B cell (primary cell): ENCODE measurements at regions not wholly inside any gene's neighbourhood (a gene's known extent, or its start where the extent isn't known, plus 50 kb on each side); places are given as distances from the start of the nearest gene placed in this dataset.

Source experiments
- ATAC-seq: fragments of 200-7000 bp; cut with Tn5 transposase; one replicate; pipeline ENCODE4 v1.10.0; 2021; ENCODE audit warnings: low read depth, mild to moderate bottlenecking, moderate number of reproducible peaks, moderate library complexity
- CTCF ChIA-PET: fragments of 350-600 bp; sonication (Branson Sonifier 250); formaldehyde crosslinking; loops from one replicate; lab custom pipeline; 2021; ENCODE audit warnings: antibody characterized with exemption, inconsistent platforms; lab: Charles Lee
- POLR2A ChIA-PET: fragments of 350-600 bp; sonication (Branson Sonifier 250); formaldehyde crosslinking; loops from one replicate; lab custom pipeline; 2021; ENCODE audit warnings: antibody characterized with exemption; lab: Charles Lee
- DNase-seq: peaks from one replicate; pipeline ENCODE4 v3.0.0; 2013
- H2AFZ ChIP-seq: 2 replicates; pipeline ENCODE4 v1.6.1; 2012; ENCODE audit warnings: mild to moderate bottlenecking, low read depth, low read length; ENCODE audit not compliant: insufficient read depth, poor library complexity, severe bottlenecking
- H3K27ac ChIP-seq, 2 donors: 1 replicate in 1 of 2; 2 replicates in 1 of 2; pipeline ENCODE4 v1.5.1; 2012 to 2013; ENCODE audit warnings: low read length in 2 of 2, mild to moderate bottlenecking in 2 of 2, moderate library complexity in 1 of 2
- H3K27me3 ChIP-seq, 4 experiments: fragments of 200-600 bp in 1 of 4; sonication (generic) in 1 of 4; replicated peaks in 1 of 4; 1 replicate in 2 of 4; 2 replicates in 2 of 4; pipeline versions ENCODE4 v1.6.1 to v1.7.0; 2013 to 2016; ENCODE audit warnings: low read length in 3 of 4, mild to moderate bottlenecking in 2 of 4, mixed read lengths in 1 of 4, moderate library complexity in 1 of 4; ENCODE audit not compliant: insufficient read depth in 4 of 4, control insufficient read depth in 3 of 4; ENCODE audit errors: control extremely low read depth in 1 of 4
- H3K36me3 ChIP-seq, 2 experiments: replicated peaks in 1 of 2; 1 replicate in 1 of 2; 2 replicates in 1 of 2; pipeline versions ENCODE4 v1.6.1 to v1.7.1; 2013; ENCODE audit warnings: low read length in 1 of 2; ENCODE audit not compliant: insufficient read depth in 2 of 2, control insufficient read depth in 1 of 2; ENCODE audit errors: control extremely low read depth in 1 of 2, extremely low read depth in 1 of 2
- H3K4me1 ChIP-seq, 2 donors: fragments of 200-600 bp in 1 of 2; sonication (generic) in 1 of 2; 1 replicate in 1 of 2; 2 replicates in 1 of 2; pipeline versions ENCODE4 v1.5.1 to v1.6.1; 2013 to 2017; ENCODE audit warnings: low read length in 2 of 2; ENCODE audit not compliant: control insufficient read depth in 2 of 2, insufficient read depth in 2 of 2
- H3K4me2 ChIP-seq: replicated peaks from 2 replicates; pipeline ENCODE3; 2012; ENCODE audit warnings: mild to moderate bottlenecking, low read depth, low read length; ENCODE audit not compliant: poor library complexity, severe bottlenecking
- H3K4me3 ChIP-seq, 5 experiments: fragments of 200-600 bp in 1 of 5; sonication (generic) in 1 of 5; 1 replicate in 3 of 5; 2 replicates in 2 of 5; pipeline versions ENCODE4 v1.5.1 to v1.7.0; 2011 to 2016; ENCODE audit warnings: low read length in 4 of 5, mild to moderate bottlenecking in 4 of 5, low read depth in 2 of 5, control low read depth in 1 of 5, moderate library complexity in 1 of 5; ENCODE audit not compliant: insufficient read depth in 1 of 5; ENCODE audit errors: control extremely low read depth in 1 of 5, extremely low read depth in 1 of 5
- H3K79me2 ChIP-seq: fragments of 200-600 bp; sonication (generic); one replicate; pipeline ENCODE4 v1.6.0; 2016; ENCODE audit warnings: low read length; ENCODE audit not compliant: control insufficient read depth, insufficient read depth
- H3K9ac ChIP-seq: fragments of 200-600 bp; sonication (generic); 2 replicates; pipeline ENCODE4 v1.6.1; 2017; ENCODE audit warnings: mild to moderate bottlenecking, low read length, moderate library complexity
- H3K9me3 ChIP-seq, 3 donors: one replicate each; pipeline versions ENCODE4 v1.6.1 to v1.7.1; 2013; ENCODE audit warnings: low read length in 2 of 3; ENCODE audit not compliant: control insufficient read depth in 2 of 3, insufficient read depth in 1 of 3; ENCODE audit errors: control extremely low read depth in 1 of 3
- H4K20me1 ChIP-seq: 2 replicates; pipeline ENCODE4 v1.6.0; 2012; ENCODE audit warnings: mild to moderate bottlenecking, low read length; ENCODE audit not compliant: insufficient read depth, control insufficient read depth, poor library complexity, severe bottlenecking
- H3K27ac Mint-ChIP-seq: one replicate; pipeline ENCODE4 v1.8.0; 2021; ENCODE audit warnings: mixed read lengths
- H3K27me3 Mint-ChIP-seq: one replicate; pipeline ENCODE4 v1.8.0; 2021; ENCODE audit warnings: mixed read lengths
- H3K4me1 Mint-ChIP-seq: one replicate; pipeline ENCODE4 v1.8.0; 2021; ENCODE audit warnings: mixed read lengths
- H3K4me3 Mint-ChIP-seq: one replicate; pipeline ENCODE4 v1.8.0; 2021; ENCODE audit warnings: mixed read lengths
- H3K9me3 Mint-ChIP-seq: one replicate; pipeline ENCODE4 v1.8.0; 2022; ENCODE audit warnings: mixed read lengths; ENCODE audit not compliant: insufficient read depth
- EZH2 ChIP-seq: IDR thresholded peaks from 2 replicates; pipeline ENCODE4 v1.6.1; 2012; ENCODE audit warnings: borderline replicate concordance, low read depth, mild to moderate bottlenecking, moderate library complexity, low read length; ENCODE audit not compliant: insufficient read depth, poor library complexity, severe bottlenecking
- WGBS: methylation state at CpG from one replicate; pipeline ENCODE4 v1.1.5; 2013; ENCODE audit warnings: missing lambda C conversion rate; ENCODE audit not compliant: insufficient coverage; 5-methylcytosine and 5-hydroxymethylcytosine counted together
- intact Hi-C: fragments of 100-400 bp; cut with micrococcal nuclease; formaldehyde crosslinking; loops from one replicate; pipeline ENCODE4 v1.10.0; 2022
- TF ChIP-seq, protein P1 (sequence below): fragments of 200-600 bp; IDR thresholded peaks from one replicate; pipeline ENCODE4 v1.8.0; 2022; ENCODE audit warnings: antibody characterized with exemption, mild to moderate bottlenecking

DNA sequence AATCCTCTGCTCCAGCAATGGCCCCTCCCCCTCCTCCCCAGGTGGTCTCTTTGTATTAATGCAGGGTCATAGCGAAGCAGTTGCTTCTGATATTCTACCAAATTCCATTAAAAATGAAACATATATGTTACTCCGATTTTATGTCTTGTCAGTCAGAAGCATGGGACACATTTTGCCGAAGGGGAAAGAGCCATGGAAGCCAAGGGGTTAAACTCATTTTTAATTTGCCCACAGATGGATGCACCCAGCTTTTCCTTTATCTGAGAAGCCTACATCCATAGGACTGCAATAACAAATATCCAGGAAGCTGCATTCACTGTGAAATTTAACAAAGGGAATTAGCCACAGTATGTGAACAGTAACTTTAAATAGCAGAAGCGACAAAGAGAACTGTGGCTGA lies 688.2 kb downstream of the QKI start:
- intact Hi-C loops, result no loop called here
- Histone ChIP-seq H3K4me3 (no peak overlapping the region), H3K27me3 (no peaks in the 10 kb centered on the region), H3K4me2 (no peak overlapping the region), H3K79me2 (no peaks in the 10 kb centered on the region), H3K36me3 (no peaks in the 10 kb centered on the region), H3K9me3 (peaks cover 0 to 12% (median 0%) of the 10 kb centered on the region in 3 donors), H2AFZ (no peak overlapping the region), H3K27ac (no peak overlapping the region), H4K20me1 (no peaks in the 10 kb centered on the region), H3K4me1 (no peaks in the 10 kb centered on the region), H3K9ac (no peak overlapping the region)
- H3K9me3 Mint-ChIP-seq, result no peaks in the 10 kb centered on the region
- no peak overlapping the region for H3K27ac Mint-ChIP-seq
- no peak overlapping the region for H3K4me3 Mint-ChIP-seq
- WGBS, result 75% methylated on average over 3 of the region's 4 CpGs
- TF ChIP-seq, protein P1, sequence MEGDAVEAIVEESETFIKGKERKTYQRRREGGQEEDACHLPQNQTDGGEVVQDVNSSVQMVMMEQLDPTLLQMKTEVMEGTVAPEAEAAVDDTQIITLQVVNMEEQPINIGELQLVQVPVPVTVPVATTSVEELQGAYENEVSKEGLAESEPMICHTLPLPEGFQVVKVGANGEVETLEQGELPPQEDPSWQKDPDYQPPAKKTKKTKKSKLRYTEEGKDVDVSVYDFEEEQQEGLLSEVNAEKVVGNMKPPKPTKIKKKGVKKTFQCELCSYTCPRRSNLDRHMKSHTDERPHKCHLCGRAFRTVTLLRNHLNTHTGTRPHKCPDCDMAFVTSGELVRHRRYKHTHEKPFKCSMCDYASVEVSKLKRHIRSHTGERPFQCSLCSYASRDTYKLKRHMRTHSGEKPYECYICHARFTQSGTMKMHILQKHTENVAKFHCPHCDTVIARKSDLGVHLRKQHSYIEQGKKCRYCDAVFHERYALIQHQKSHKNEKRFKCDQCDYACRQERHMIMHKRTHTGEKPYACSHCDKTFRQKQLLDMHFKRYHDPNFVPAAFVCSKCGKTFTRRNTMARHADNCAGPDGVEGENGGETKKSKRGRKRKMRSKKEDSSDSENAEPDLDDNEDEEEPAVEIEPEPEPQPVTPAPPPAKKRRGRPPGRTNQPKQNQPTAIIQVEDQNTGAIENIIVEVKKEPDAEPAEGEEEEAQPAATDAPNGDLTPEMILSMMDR, result no peak
- no peak for TF ChIP-seq EZH2
- DNase-seq, result no peak
- ATAC-seq, result no peak
- H3K27me3 Mint-ChIP-seq, result peaks cover 5% of the 10 kb centered on the region
- ChIA-PET POLR2A (no interaction called here), CTCF (no interaction called here)
- H3K4me1 Mint-ChIP-seq, result no peaks in the 10 kb centered on the region

DNA sequence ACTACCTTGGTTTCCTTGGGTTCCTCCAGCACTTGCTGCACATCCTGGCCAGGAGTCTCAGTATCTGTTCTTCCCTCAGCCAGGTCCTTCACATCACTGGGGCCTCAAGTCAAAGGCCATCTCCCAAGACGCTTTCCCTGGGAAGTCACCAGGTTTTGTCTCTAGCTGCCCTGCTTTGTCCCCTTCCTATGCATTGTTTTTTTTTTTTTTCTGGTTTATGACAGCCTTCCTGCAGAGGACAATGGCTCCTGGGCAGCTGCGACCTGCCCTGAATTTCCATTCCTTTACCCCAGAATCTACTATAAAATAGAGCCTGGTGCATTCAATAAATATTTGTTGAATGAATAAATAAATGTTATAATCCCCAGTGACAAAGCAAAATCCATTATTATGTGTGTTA lies 687.3 kb downstream of the QKI start:
- Histone ChIP-seq H2AFZ (no peak overlapping the region), H3K4me1 (no peaks in the 10 kb centered on the region), H3K79me2 (no peaks in the 10 kb centered on the region), H3K9me3 (peaks cover 0 to 11% (median 0%) of the 10 kb centered on the region in 3 donors), H3K36me3 (no peaks in the 10 kb centered on the region), H3K27me3 (no peaks in the 10 kb centered on the region), H3K9ac (no peak overlapping the region), H3K4me2 (no peak overlapping the region), H3K27ac (no peak overlapping the region), H3K4me3 (no peak overlapping the region), H4K20me1 (no peaks in the 10 kb centered on the region)
- ATAC-seq, result no peak
- WGBS, result 89% methylated on average over 1 of the region's 2 CpGs
- intact Hi-C loops, result no loop called here
- no peak for TF ChIP-seq EZH2
- TF ChIP-seq, protein P1, result no peak
- CTCF ChIA-PET, result no interaction called here
- no peak overlapping the region for H3K27ac Mint-ChIP-seq
- POLR2A ChIA-PET, result no interaction called here
- no peak overlapping the region for H3K4me3 Mint-ChIP-seq
- no peaks in the 10 kb centered on the region for H3K9me3 Mint-ChIP-seq
- DNase-seq, result no peak
- no peaks in the 10 kb centered on the region for H3K4me1 Mint-ChIP-seq
- H3K27me3 Mint-ChIP-seq, result peaks cover 4% of the 10 kb centered on the region
